CD4-positive, alpha-beta T cell treated with Interleukin-21 for 1 hour (primary cell): ENCODE measurements at regions not wholly inside any gene's neighbourhood (a gene's known extent, or its start where the extent isn't known, plus 50 kb on each side); places are given as distances from the start of the nearest gene placed in this dataset.

Source experiments
- DNase-seq: peaks from one replicate; pipeline ENCODE4 v3.0.0-alpha.2; 2020

- DNase-seq, result no peak
Observed at GRCh38 chr12:94706250-94706661, 55.9 kb upstream of the TMCC3 start.

GRCh38 chr12:94705676-94706075, 55.3 kb upstream of the TMCC3 start:
- no peak for DNase-seq

- DNase-seq, result no peak
Observed at GRCh38 chr12:94704452-94705306, 54.3 kb upstream of the TMCC3 start.

- DNase-seq, result no peak
Observed at GRCh38 chr12:94702696-94703095, 52.3 kb upstream of the TMCC3 start.

- DNase-seq, result no peak
Observed at GRCh38 chr12:94701711-94702110, 51.4 kb upstream of the TMCC3 start.

GRCh38 chr12:94700662-94701061, 50.3 kb upstream of the TMCC3 start:
- DNase-seq, result no peak
